DOHH2 (cell line): ENCODE measurements at regions not wholly inside any gene's neighbourhood (a gene's known extent, or its start where the extent isn't known, plus 50 kb on each side); places are given as distances from the start of the nearest gene placed in this dataset.

Source experiments
- H3F3A ChIP-seq: fragments of 200-600 bp; sonication (generic), shearing (Covaris generic); 2 replicates; pipeline ENCODE4 v1.6.0; 2016; ENCODE audit warnings: antibody characterized with exemption, mild to moderate bottlenecking; ENCODE audit not compliant: control insufficient read depth, insufficient read depth
- H3K27ac ChIP-seq: fragments of 200-600 bp; sonication (generic); 2 replicates; pipeline ENCODE4 v1.5.1; 2014; ENCODE audit warnings: low read depth, mild to moderate bottlenecking, low read length, moderate library complexity
- H3K27me3 ChIP-seq: fragments of 200-600 bp; sonication (generic); 2 replicates; pipeline ENCODE4 v1.6.1; 2014; ENCODE audit warnings: mild to moderate bottlenecking, low read length, mixed read lengths; ENCODE audit not compliant: control insufficient read depth
- H3K36me3 ChIP-seq: fragments of 200-600 bp; sonication (generic); 2 replicates; pipeline ENCODE4 v1.6.1; 2014; ENCODE audit warnings: mild to moderate bottlenecking, low read length, moderate library complexity, mixed read lengths; ENCODE audit not compliant: control insufficient read depth
- H3K4me1 ChIP-seq: fragments of 200-600 bp; sonication (generic); 2 replicates; pipeline ENCODE4 v1.6.1; 2014; ENCODE audit warnings: mild to moderate bottlenecking, low read length, mixed read lengths; ENCODE audit not compliant: control insufficient read depth
- H3K4me2 ChIP-seq: fragments of 200-600 bp; sonication (generic); 2 replicates; pipeline ENCODE4 v1.6.0; 2014; ENCODE audit warnings: mild to moderate bottlenecking, low read length, moderate library complexity
- H3K4me3 ChIP-seq: fragments of 200-600 bp; sonication (generic); 2 replicates; pipeline ENCODE4 v1.5.1; 2014; ENCODE audit warnings: mild to moderate bottlenecking, low read length, mixed read lengths
- H3K79me2 ChIP-seq: fragments of 200-600 bp; sonication (generic); 2 replicates; pipeline ENCODE4 v1.6.1; 2014; ENCODE audit warnings: mild to moderate bottlenecking, low read length, mixed read lengths; ENCODE audit not compliant: control insufficient read depth
- H3K9me2 ChIP-seq: fragments of 200-600 bp; sonication (generic); replicated peaks from 2 replicates; pipeline ENCODE4 v1.6.1; 2014; ENCODE audit warnings: mild to moderate bottlenecking, low read length, mixed read lengths; ENCODE audit not compliant: control insufficient read depth
- H3K9me3 ChIP-seq: fragments of 200-600 bp; sonication (generic); 2 replicates; pipeline ENCODE4 v1.6.1; 2014; ENCODE audit warnings: antibody characterized with exemption, low read length, mixed read lengths; ENCODE audit not compliant: control insufficient read depth, insufficient read depth
- H4K20me1 ChIP-seq: fragments of 200-600 bp; sonication (generic); 2 replicates; pipeline ENCODE4 v1.6.0; 2014; ENCODE audit warnings: low read depth, mild to moderate bottlenecking, antibody characterized with exemption, low read length, moderate library complexity; ENCODE audit not compliant: control insufficient read depth, insufficient read depth
- CTCF ChIP-seq: fragments of 200-600 bp; sonication (generic); IDR thresholded peaks from one replicate; pipeline ENCODE4 v1.5.1; 2014; ENCODE audit warnings: antibody characterized with exemption, mild to moderate bottlenecking, low read depth, low read length; ENCODE audit not compliant: poor library complexity, severe bottlenecking
- EZH2phosphoT487 ChIP-seq: fragments of 200-600 bp; sonication (generic); IDR thresholded peaks from 2 replicates; pipeline ENCODE4 v1.6.1; 2017; ENCODE audit warnings: borderline replicate concordance, mild to moderate bottlenecking, antibody characterized with exemption, low read length, moderate library complexity, mixed read lengths

- Histone ChIP-seq H3K79me2 (no peaks in the 10 kb centered on the region), H3K9me3 (no peaks in the 10 kb centered on the region), H3K9me2 (no peaks in the 10 kb centered on the region), H3K4me1 (no peaks in the 10 kb centered on the region), H3K4me3 (no peak overlapping the region), H3K4me2 (no peak overlapping the region), H3K36me3 (no peaks in the 10 kb centered on the region), H4K20me1 (no peaks in the 10 kb centered on the region), H3F3A (no peaks in the 10 kb centered on the region), H3K27ac (no peak overlapping the region), H3K27me3 (no peaks in the 10 kb centered on the region)
- TF ChIP-seq EZH2phosphoT487 (no peak), CTCF (no peak)
Observed at GRCh38 chr5:103347716-103348423, 89.3 kb downstream of the MACIR start.

GRCh38 chr5:103346162-103346748 lies 87.7 kb downstream of the MACIR start:
- H4K20me1 ChIP-seq, result no peaks in the 10 kb centered on the region
- no peak overlapping the region for H3K4me3 ChIP-seq
- no peaks in the 10 kb centered on the region for H3K27me3 ChIP-seq
- no peaks in the 10 kb centered on the region for H3K9me2 ChIP-seq
- no peaks in the 10 kb centered on the region for H3F3A ChIP-seq
- no peak overlapping the region for H3K27ac ChIP-seq
- no peaks in the 10 kb centered on the region for H3K36me3 ChIP-seq
- H3K9me3 ChIP-seq, result no peaks in the 10 kb centered on the region
- H3K79me2 ChIP-seq, result no peaks in the 10 kb centered on the region
- TF ChIP-seq EZH2phosphoT487 (no peak), CTCF (no peak)
- no peak overlapping the region for H3K4me2 ChIP-seq
- H3K4me1 ChIP-seq, result no peaks in the 10 kb centered on the region

- no peak overlapping the region for H3K27ac ChIP-seq
- H3K27me3 ChIP-seq, result no peaks in the 10 kb centered on the region
- no peaks in the 10 kb centered on the region for H3K79me2 ChIP-seq
- no peak overlapping the region for H3K4me2 ChIP-seq
- no peaks in the 10 kb centered on the region for H3K9me2 ChIP-seq
- H3F3A ChIP-seq, result no peaks in the 10 kb centered on the region
- no peaks in the 10 kb centered on the region for H4K20me1 ChIP-seq
- H3K36me3 ChIP-seq, result no peaks in the 10 kb centered on the region
- no peak overlapping the region for H3K4me3 ChIP-seq
- TF ChIP-seq EZH2phosphoT487 (no peak), CTCF (no peak)
- no peaks in the 10 kb centered on the region for H3K4me1 ChIP-seq
- no peaks in the 10 kb centered on the region for H3K9me3 ChIP-seq
Observed at GRCh38 chr5:103345461-103345860, 86.9 kb downstream of the MACIR start.
